ENCODE measurements at regions not wholly inside any gene's neighbourhood (a gene's known extent, or its start where the extent isn't known, plus 50 kb on each side); places are given as distances from the start of the nearest gene placed in this dataset.
"Not testable (repeated sequence)": the region's sequence is repeated elsewhere in the genome, so short reads cannot be mapped to it uniquely, and the experiment has no call there.

DNA sequence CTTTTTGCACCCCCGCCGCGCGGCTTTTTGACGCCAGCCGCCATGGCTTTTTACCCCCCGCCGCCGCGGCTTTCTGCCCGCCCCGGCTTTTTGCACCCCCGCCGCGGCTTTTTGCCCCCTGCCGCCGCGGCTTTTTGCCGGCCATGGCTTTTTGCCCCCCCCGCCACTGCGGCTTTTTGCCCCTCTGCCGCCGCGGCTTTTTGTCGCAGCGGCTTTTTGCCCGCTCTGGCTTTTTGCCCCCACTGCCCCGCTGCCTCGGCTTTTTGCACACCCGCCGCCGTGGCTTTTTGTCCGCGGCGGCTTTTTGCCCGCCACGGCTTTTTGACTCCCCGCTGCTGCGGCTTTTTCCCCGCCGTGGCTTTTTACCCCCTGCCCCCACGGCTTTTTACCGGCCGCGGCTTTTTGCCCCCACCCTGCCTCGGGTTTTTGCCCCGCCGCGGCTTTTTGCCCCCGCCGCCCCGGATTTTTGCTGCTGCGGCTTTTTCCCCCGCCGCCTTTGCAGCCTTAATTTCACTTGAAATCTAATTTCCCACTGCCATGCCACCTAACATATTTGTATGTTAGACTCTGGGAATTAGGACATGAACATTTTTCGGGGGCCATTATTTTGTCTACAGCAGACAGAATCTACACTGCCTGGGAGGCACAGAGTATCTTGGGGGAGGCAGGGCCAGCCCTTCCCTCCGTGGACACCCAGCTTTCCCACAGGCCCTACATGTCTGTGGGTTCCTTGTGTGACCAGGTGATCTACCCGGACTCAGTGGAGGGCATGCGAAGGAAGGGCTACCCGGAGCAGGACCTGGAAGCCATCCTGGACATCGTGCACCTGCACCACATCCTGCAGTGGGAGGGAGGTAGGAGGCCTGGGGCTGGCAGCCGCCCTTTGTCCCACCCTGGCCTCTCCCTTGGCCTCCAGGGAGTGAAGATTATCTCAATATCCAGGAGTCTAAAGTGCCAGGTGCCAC lies 3031.0 kb upstream of the TEKT4 start:
- no peak for DNase-seq

DNA sequence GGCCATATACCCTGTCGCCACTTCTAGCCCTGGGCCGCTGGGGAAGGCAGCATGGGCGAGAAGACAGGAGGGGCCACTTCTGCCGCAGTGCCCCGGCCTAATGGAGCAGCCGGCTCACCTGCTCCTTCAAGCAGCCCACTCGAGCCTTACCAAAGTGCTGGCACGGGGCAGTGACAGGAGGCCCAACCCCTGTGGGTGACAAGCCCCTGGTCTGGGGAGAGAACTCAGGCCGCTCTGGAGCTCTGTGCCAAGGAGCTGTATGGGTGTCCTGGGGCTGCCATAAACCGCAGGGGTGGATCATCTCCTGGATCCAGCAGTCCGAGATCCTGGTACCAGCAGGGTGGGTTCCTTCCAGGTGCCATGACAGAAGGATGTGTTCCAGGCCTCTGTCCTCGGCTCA lies 3029.0 kb upstream of the TEKT4 start:
- DNase-seq = not testable (repeated sequence)

DNA sequence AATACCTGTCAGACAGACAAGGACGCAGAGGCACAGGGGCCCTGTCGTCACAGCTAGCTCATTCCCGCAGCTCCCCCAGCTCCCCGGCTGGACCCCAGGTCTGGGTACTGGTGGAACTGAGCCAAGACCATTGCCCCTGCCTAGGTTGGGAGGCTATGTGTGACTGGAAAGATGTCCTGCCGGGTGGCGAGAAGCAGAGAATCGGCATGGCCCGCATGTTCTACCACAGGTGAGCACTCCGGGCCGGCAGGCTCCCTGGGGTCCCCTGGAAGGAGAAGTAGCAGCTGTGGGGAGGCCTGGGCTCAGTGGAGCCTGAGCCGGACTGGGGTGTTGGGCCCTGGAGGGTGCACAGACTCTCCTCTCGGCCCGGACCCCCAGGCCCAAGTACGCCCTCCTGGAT lies 3028.3 kb upstream of the TEKT4 start:
- DNase-seq = not testable (repeated sequence)

DNA sequence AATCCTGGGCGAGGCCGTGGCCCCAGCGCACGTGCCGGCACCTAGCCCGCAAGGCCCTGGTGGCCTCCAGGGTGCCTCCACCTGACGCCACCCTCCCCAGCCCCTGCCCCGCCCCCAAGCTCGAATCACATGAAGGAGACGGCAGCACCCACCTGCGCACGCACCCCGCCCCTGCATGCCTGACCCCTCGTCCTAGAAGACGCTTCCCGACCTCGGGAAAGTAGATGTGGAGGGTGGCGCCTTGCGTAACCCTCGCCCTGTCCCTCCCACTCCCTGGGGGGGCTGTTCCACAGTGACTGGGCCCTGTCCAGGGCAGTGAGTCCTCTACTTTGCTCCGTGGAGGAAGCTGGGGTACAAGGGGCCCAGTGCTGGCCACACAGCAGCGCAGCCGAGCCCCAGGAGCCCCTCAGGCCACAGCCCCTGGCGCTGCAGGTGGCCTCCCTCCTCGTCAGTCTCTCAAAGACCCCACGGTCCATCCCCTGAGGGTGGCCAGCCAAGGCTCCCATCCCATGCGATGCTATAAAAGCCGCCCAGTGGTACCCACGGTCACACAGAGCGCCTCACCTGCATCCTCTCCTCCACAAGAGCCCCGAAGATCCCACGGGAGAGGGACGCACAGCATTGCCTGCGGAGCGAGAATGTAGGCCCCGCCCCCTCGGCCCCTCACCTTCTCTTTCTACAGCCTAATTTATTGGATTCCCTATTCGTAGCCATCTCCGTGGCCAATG lies 3027.3 kb upstream of the TEKT4 start:
- not testable (repeated sequence) for DNase-seq

DNA sequence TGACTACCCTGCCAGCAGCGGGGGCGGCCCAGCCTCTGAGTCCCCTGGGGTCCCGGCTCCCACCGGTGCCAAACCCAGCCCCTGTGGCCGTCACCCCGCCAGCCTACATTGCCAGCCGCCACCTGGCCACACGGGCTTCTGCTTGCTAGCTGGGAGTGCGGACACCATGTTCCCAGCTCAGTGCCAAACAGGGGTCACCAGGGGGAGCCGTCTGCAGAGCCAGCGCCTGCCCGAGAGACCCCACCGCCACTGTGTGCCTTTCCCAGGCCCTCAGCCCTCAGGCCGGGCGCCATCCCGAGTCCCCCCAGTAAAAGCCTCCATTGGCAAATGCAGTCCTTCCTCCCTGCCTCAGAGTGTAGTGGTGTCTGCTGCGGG lies 3026.8 kb upstream of the TEKT4 start:
- DNase-seq = not testable (repeated sequence)

DNA sequence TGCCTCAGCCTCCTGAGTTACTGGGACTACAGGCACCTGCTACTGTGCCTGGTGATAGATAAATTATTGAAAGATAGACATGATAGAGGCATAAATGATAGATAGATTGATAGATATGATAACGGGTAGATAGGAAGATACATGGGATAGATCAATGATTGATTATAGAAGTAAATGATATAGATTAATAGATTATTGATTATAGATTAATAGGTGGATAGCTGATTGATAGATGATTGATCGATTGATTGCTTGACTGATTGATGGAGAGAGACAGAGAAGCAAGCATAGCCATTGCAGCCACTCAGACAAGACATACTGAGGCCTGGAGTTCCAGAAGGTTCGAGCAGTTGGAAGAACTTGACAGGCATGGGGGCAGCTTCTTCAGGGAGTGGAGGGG lies 3024.8 kb upstream of the TEKT4 start:
- DNase-seq = not testable (repeated sequence)

DNA sequence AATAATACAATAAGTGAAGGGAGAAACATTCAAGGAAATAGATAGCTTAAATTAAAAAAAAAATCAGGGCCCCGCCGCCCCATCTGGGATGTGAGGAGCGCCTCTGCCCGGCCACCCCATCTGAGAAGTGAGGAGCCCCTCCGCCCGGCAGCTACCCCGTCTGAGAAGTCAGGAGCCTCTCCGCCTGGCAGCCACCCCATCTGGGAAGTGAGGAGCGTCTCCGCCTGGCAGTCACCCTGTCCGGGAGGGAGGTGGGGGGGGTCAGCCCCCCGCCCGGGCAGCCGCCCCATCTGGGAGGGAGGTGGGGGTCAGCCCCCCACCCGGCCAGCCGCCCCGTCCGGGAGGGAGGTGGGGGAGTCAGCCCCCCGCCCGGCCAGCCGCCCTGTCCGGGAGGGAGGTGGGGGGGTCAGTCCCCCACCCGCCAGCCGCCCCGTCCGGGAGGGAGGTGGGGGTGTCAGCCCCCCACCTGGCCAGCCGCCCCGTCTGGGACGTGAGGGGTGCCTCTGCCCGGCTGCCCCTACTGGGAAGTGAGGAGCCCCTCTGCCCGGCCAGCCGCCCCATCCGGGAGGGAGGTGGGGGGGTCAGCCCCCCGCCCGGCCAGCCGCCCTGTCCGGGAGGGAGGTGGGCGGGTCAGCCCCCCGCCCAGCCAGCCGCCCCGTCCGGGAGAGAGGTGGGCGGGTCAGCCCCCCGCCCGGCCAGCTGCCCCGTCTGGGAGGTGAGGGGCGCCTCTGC lies 3019.4 kb upstream of the TEKT4 start:
- not testable (repeated sequence) for DNase-seq

DNA sequence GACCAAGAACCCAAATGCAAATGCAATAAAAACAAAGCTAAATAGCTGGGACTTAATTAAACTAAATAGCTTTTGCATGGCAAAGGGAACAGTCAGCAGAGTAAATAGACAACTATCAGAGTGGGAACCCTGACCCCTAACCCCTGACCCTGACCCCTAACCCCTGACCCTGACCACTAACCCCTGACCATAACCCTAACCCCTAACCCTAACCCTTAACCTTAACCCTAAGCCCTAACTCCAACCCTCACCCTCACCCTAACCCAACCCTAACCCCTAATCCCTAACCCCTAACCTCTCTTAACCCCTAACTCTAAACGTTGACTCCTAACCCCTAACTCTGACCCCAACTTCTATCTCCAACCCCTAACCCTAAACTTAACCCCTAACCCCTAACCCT lies 3014.3 kb upstream of the TEKT4 start:
- DNase-seq = not testable (repeated sequence)

DNA sequence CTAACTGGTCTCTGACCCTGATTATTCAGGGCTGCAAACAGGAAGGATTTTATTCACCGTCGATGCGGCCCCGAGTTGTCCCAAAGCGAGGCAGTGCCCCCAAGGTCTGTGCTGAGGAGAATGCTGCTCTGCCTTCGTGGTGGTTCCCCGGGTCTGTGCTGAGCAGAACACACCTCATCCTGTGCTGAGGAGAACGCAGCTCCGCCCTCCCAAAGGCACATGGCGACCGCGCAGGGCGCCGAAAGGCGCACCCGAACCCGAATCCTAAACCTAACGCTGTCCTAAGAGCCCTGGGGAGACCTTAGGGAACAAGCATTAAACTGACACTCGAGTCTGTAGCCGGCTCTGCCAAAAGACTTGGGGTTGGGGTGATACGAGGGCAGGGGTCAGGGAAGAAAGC lies 3013.5 kb upstream of the TEKT4 start:
- DNase-seq = not testable (repeated sequence)

DNA sequence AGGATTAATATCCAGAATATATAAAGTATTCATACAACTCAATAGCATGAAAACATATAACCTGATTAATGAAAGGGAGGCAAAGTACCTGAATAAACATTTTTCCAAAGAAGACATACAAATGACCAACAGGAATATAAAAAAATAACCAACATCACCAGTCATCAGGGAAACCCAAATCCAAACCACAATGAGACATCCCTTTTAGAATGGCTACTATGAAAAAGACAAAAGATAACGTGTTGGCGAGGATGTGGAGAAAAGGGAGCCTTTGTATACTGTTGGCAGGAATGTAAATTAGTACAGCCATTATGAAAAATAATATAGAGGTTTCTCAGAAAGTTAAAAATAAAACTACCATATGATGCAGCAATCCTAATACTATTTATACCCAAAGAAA lies 2999.5 kb upstream of the TEKT4 start:
- DNase-seq = not testable (repeated sequence)

DNA sequence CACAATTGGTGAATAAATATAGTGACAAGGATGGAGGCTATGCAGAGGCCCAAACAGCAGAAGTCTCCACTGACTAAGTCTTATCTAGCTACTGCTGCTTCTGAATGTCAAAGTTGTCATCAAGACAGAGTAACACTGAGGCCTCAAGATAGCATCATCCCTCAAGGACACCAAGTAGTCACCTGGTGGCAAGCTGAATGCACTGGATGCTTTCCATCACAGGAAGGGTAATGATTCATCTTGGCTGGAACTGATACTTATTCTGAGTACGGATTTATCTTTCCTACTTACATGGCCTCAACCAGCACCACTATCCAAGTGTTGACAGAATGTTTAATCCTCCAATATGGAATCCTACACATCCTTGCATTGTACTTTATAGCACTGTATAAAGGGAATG lies 2997.8 kb upstream of the TEKT4 start:
- DNase-seq = not testable (repeated sequence)

DNA sequence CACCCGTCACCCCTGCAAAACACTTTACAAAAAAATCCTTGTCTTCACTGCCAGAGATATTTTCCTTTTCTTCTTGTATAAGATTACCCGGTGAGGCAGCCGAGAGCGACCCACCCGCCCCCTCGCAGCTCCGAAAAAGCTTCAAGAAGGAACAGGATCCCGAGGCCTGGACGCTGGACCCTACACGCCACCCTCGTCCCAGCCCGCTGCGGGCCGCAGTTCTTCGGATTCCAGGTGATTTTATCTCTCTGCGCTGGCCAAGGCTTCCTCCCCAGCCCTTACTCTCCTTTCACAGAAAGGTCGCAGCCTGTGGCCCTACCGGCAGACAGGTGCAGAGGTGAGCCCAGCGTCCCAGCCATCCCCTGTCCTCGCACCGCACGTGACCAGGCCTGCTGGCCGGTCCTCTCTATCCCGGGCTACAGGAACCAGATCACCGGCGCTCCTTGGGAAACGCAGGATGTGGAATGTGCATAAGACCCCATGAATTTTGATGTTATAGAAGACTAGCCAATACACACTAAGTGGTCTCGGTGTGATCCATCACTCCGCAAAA lies 2993.5 kb upstream of the TEKT4 start:
- DNase-seq = not testable (repeated sequence)

DNA sequence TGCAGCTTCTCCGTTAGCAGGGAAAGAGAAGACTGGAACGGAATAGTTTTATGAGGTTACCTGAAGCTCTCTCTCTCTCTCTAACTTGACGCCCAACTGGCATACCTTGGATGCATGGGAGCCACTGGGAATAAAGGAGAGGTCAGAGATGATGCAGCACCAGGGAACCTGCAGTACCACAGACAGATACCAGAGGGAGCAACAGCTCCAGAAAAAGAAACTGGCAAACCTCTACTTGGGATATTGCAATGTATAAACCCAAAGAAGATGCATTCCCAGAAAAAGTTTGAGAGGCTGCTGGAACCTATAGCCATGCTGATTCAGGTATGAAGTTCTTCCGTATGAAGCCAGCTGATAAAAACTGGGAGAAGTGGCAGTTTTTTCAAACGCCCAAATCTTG lies 2976.1 kb upstream of the TEKT4 start:
- not testable (repeated sequence) for DNase-seq

DNA sequence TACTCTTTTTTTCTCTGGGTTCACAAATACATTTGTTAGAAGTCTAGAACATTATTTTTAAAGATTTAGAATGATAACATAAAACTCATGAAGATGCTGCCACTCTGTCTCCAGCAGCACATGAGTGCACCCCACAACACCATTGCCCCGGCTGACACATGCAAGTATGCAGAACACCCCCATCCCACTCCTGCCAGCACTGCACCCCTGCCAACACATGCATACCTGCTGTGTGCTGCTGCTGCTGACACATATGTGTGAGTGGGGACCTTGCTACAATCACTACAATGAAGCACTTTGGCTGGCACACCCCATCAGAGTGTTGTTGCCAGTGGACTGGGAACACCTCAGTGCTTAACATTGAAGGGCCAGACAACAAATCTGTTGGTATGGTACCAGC lies 2953.6 kb upstream of the TEKT4 start:
- DNase-seq = not testable (repeated sequence)

Data from hematopoietic multipotent progenitor cell treated with erythropoietin and hydrocortisone succinate and interleukin-3 and kit ligand, for 8 days (in vitro differentiated cells).